ENCODE measurements at regions not wholly inside any gene's neighbourhood (a gene's known extent, or its start where the extent isn't known, plus 50 kb on each side); places are given as distances from the start of the nearest gene placed in this dataset.

DNA sequence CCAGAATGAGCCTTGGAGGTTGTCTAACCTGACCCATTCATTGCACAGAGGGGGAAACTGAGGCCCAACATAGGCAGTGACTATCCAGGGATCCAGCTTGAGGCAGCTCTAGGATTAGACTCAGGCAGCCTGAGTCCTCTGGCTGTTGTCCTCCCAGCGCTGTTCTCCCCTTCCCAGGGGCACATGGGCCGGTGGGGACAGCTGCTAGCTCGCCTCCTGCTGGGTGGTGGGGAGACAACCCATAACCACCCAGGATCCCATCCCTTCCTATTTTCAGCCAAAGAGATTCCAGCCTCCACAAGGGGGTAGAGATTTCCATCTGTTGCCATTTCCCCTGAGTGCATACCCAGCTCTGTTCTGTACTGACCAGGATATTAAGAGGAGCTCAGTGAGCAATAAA, 145.1 kb upstream of the GPR26 start:
- BruUV-seq (replicated peaks) = no TSS peak
- no peak for DNase-seq (ENCODE audit: extremely low read depth in 1 of 4, low spot score in 3 of 4)
- WGBS (ENCODE audit: insufficient coverage, low coverage, missing lambda C conversion rate) = 0% methylated on average over 2 of the region's 3 CpGs
- H4K20me1 ChIP-seq (replicated peaks; ENCODE audit: control insufficient read depth, insufficient read depth, low read length) = no peaks in the 10 kb centered on the region
- ChIA-PET CTCF (ENCODE audit: low intra/inter-chr PET ratio) (no interaction called here), POLR2A (no interaction called here)
- H3K36me3 ChIP-seq (ENCODE audit: control insufficient read depth, insufficient read depth, low read length) = no peaks in the 10 kb centered on the region
- intact Hi-C loops (cut with micrococcal nuclease) = no loop called here
- H3K9me3 ChIP-seq (replicated peaks; ENCODE audit: control insufficient read depth, insufficient read depth, low read depth, low read length) = no peaks in the 10 kb centered on the region
- H3K9ac ChIP-seq (ENCODE audit: insufficient read depth in 1 of 2, low read depth in 2 of 2, low read length in 2 of 2) = no peak overlapping the region
- H3K4me2 ChIP-seq (ENCODE audit: insufficient read depth, low read length) = no peak overlapping the region
- FAIRE-seq = no peak
- no peak overlapping the region for H3K4me3 ChIP-seq
- H3K9me1 ChIP-seq (ENCODE audit: control insufficient read depth, insufficient read depth, low read length) = no peaks in the 10 kb centered on the region
- ATAC-seq = no peak
- H3K27me3 ChIP-seq (ENCODE audit: control insufficient read depth in 2 of 2, insufficient read depth in 2 of 2, low read length in 2 of 2) = peaks cover 0 to 7% of the 10 kb centered on the region in 2 experiments; a peak in 1 of 5 replicates
- no peaks in the 10 kb centered on the region for H3K4me1 ChIP-seq (replicated peaks in 1 of 2; ENCODE audit: control insufficient read depth in 2 of 2, insufficient read depth in 2 of 2, low read length in 2 of 2)
- H3K79me2 ChIP-seq (ENCODE audit: control insufficient read depth, insufficient read depth, low read length) = no peaks in the 10 kb centered on the region
- no peak overlapping the region for H3K27ac ChIP-seq (ENCODE audit: extremely low read depth, low read depth, low read length)
- no peak overlapping the region for H2AFZ ChIP-seq (ENCODE audit: low read depth, low read length)
- in situ Hi-C loops (cut with MboI) = no loop called here
- TF ChIP-seq THAP7 (CRISPR knock-in tag; IDR thresholded peaks at IDR 0.05) = no peak
- no peak for TF ChIP-seq CBX2 (IDR thresholded peaks at IDR 0.05; ENCODE audit: insufficient read depth, low read length, poor library complexity, severe bottlenecking)
- no peak for TF ChIP-seq CGGBP1 (CRISPR knock-in tag; IDR thresholded peaks at IDR 0.05)
- no peak for TF ChIP-seq RCOR1 (IDR thresholded peaks at IDR 0.05; ENCODE audit: borderline replicate concordance in 1 of 2, low read depth in 2 of 2, low read length in 2 of 2)
- TF ChIP-seq NFE2 (IDR thresholded peaks at IDR 0.05; ENCODE audit: low read depth) = no peak
- TF ChIP-seq ZBTB9 (CRISPR knock-in tag; IDR thresholded peaks at IDR 0.05) = no peak
- TF ChIP-seq NFE2L1 (tag; IDR thresholded peaks at IDR 0.05; ENCODE audit: borderline replicate concordance, low read depth) = no peak
- TF ChIP-seq DMBX1 (CRISPR knock-in tag; IDR thresholded peaks at IDR 0.05; ENCODE audit: borderline replicate concordance) = no peak
- TF ChIP-seq, protein P1, sequence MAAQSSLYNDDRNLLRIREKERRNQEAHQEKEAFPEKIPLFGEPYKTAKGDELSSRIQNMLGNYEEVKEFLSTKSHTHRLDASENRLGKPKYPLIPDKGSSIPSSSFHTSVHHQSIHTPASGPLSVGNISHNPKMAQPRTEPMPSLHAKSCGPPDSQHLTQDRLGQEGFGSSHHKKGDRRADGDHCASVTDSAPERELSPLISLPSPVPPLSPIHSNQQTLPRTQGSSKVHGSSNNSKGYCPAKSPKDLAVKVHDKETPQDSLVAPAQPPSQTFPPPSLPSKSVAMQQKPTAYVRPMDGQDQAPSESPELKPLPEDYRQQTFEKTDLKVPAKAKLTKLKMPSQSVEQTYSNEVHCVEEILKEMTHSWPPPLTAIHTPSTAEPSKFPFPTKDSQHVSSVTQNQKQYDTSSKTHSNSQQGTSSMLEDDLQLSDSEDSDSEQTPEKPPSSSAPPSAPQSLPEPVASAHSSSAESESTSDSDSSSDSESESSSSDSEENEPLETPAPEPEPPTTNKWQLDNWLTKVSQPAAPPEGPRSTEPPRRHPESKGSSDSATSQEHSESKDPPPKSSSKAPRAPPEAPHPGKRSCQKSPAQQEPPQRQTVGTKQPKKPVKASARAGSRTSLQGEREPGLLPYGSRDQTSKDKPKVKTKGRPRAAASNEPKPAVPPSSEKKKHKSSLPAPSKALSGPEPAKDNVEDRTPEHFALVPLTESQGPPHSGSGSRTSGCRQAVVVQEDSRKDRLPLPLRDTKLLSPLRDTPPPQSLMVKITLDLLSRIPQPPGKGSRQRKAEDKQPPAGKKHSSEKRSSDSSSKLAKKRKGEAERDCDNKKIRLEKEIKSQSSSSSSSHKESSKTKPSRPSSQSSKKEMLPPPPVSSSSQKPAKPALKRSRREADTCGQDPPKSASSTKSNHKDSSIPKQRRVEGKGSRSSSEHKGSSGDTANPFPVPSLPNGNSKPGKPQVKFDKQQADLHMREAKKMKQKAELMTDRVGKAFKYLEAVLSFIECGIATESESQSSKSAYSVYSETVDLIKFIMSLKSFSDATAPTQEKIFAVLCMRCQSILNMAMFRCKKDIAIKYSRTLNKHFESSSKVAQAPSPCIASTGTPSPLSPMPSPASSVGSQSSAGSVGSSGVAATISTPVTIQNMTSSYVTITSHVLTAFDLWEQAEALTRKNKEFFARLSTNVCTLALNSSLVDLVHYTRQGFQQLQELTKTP (IDR thresholded peaks at IDR 0.05; ENCODE audit: low read depth in 1 of 2, partially characterized antibody in 2 of 2) = no peak
- TF ChIP-seq TBL1XR1 (IDR thresholded peaks at IDR 0.05; ENCODE audit: low read length in 2 of 2) = no peak
- no peak for TF ChIP-seq POLR2G (IDR thresholded peaks at IDR 0.05; ENCODE audit: low read depth, low read length)
